ENCODE measurements at regions not wholly inside any gene's neighbourhood (a gene's known extent, or its start where the extent isn't known, plus 50 kb on each side); places are given as distances from the start of the nearest gene placed in this dataset.

GRCh38 chr5:33148076-33148513 is 292.7 kb upstream of the TARS1 start:
- DNase-seq (ENCODE audit: low read depth, low spot score) (peak; percentile 30), FAIRE-seq (peak; percentile 82)
- Histone ChIP-seq H3K27ac (ENCODE audit: control insufficient read depth, insufficient read depth, low read length) (peak overlapping the region; percentile 61), H3K4me3 (ENCODE audit: control insufficient read depth in 2 of 3, extremely low read depth in 1 of 3, insufficient read depth in 2 of 3, low read depth in 1 of 3, low read length in 3 of 3) (no peak overlapping the region), H3K9me3 (ENCODE audit: control insufficient read depth, low read depth, low read length) (no peaks in the 10 kb centered on the region), H3K4me2 (ENCODE audit: control insufficient read depth, extremely low read depth, insufficient read depth, low read depth, low read length) (peak overlapping the region; percentile 50), H3K4me1 (ENCODE audit: control insufficient read depth, extremely low read depth, insufficient read depth, low read length) (peaks cover 24% of the 10 kb centered on the region), H3K9ac (ENCODE audit: control insufficient read depth, extremely low read depth, insufficient read depth, low read length) (no peak overlapping the region), H3K36me3 (ENCODE audit: control insufficient read depth in 2 of 2, extremely low read depth in 1 of 2, insufficient read depth in 2 of 2, low read length in 2 of 2) (no peaks in the 10 kb centered on the region), H3K9me1 (ENCODE audit: control insufficient read depth, extremely low read depth, insufficient read depth, low read length) (no peaks in the 10 kb centered on the region), H4K20me1 (ENCODE audit: control insufficient read depth, extremely low read depth, insufficient read depth, low read length) (no peaks in the 10 kb centered on the region), H3K27me3 (ENCODE audit: control insufficient read depth, extremely low read depth, insufficient read depth, low read length) (no peaks in the 10 kb centered on the region), H3K79me2 (ENCODE audit: control insufficient read depth, insufficient read depth, low read length) (no peaks in the 10 kb centered on the region), H2AFZ (ENCODE audit: control insufficient read depth, low read length) (peak overlapping the region; percentile 35)
- no peak for TF ChIP-seq EZH2 (IDR thresholded peaks at IDR 0.05; ENCODE audit: low read length)
- TF ChIP-seq, protein P1, sequence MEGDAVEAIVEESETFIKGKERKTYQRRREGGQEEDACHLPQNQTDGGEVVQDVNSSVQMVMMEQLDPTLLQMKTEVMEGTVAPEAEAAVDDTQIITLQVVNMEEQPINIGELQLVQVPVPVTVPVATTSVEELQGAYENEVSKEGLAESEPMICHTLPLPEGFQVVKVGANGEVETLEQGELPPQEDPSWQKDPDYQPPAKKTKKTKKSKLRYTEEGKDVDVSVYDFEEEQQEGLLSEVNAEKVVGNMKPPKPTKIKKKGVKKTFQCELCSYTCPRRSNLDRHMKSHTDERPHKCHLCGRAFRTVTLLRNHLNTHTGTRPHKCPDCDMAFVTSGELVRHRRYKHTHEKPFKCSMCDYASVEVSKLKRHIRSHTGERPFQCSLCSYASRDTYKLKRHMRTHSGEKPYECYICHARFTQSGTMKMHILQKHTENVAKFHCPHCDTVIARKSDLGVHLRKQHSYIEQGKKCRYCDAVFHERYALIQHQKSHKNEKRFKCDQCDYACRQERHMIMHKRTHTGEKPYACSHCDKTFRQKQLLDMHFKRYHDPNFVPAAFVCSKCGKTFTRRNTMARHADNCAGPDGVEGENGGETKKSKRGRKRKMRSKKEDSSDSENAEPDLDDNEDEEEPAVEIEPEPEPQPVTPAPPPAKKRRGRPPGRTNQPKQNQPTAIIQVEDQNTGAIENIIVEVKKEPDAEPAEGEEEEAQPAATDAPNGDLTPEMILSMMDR (optimal IDR thresholded peaks at IDR 0.05 in 1 of 3, IDR thresholded peaks at IDR 0.05 in 1 of 3, conservative IDR thresholded peaks at IDR 0.05 in 1 of 3; ENCODE audit: extremely low read depth in 1 of 3, insufficient read depth in 2 of 3, low read length in 3 of 3): no peak
- dilution Hi-C loops (cut with MboI; ENCODE audit: extremely low pct_ligation_motif_present, low sequenced_read_pairs): no loop called here

DNA sequence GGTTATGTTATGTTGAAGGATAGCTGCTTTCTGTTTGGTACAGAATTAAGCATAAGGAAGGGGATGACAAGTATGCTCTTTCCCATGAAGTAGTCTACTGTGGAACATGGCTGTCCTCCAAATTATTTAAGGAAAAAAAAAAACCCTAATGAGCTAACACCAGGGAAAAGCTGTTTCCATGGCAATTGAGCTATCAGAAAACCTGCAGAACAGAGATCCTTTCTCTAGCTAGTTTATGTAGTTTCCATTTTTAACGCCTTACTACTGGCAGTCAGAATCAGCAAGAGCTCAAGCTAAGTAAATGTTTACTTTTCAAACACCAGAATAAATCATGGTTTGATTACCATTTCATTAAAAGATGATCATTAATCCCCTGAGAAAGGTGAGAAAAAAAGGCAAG is 287.4 kb upstream of the TARS1 start:
- dilution Hi-C loops (cut with MboI; ENCODE audit: extremely low pct_ligation_motif_present, low sequenced_read_pairs): no loop called here
- Histone ChIP-seq H3K4me2 (ENCODE audit: control insufficient read depth, extremely low read depth, insufficient read depth, low read depth, low read length) (no peak overlapping the region), H3K27ac (ENCODE audit: control insufficient read depth, insufficient read depth, low read length) (no peak overlapping the region), H4K20me1 (ENCODE audit: control insufficient read depth, extremely low read depth, insufficient read depth, low read length) (no peaks in the 10 kb centered on the region), H3K9me3 (ENCODE audit: control insufficient read depth, low read depth, low read length) (no peaks in the 10 kb centered on the region), H3K9me1 (ENCODE audit: control insufficient read depth, extremely low read depth, insufficient read depth, low read length) (no peaks in the 10 kb centered on the region), H3K4me1 (ENCODE audit: control insufficient read depth, extremely low read depth, insufficient read depth, low read length) (peaks cover 5% of the 10 kb centered on the region), H3K79me2 (ENCODE audit: control insufficient read depth, insufficient read depth, low read length) (no peaks in the 10 kb centered on the region), H3K27me3 (ENCODE audit: control insufficient read depth, extremely low read depth, insufficient read depth, low read length) (no peaks in the 10 kb centered on the region), H3K9ac (ENCODE audit: control insufficient read depth, extremely low read depth, insufficient read depth, low read length) (no peak overlapping the region), H3K36me3 (ENCODE audit: control insufficient read depth in 2 of 2, extremely low read depth in 1 of 2, insufficient read depth in 2 of 2, low read length in 2 of 2) (no peaks in the 10 kb centered on the region), H2AFZ (ENCODE audit: control insufficient read depth, low read length) (no peak overlapping the region), H3K4me3 (ENCODE audit: control insufficient read depth in 2 of 3, extremely low read depth in 1 of 3, insufficient read depth in 2 of 3, low read depth in 1 of 3, low read length in 3 of 3) (no peak overlapping the region)
- no peak for TF ChIP-seq EZH2 (IDR thresholded peaks at IDR 0.05; ENCODE audit: low read length)
- TF ChIP-seq, protein P1 (optimal IDR thresholded peaks at IDR 0.05 in 1 of 3, IDR thresholded peaks at IDR 0.05 in 1 of 3, conservative IDR thresholded peaks at IDR 0.05 in 1 of 3; ENCODE audit: extremely low read depth in 1 of 3, insufficient read depth in 2 of 3, low read length in 3 of 3): no peak
- FAIRE-seq: no peak
- no peak for DNase-seq (ENCODE audit: low read depth, low spot score)
